Breast epithelium (tissue), 4 donors: ENCODE measurements at regions not wholly inside any gene's neighbourhood (a gene's known extent, or its start where the extent isn't known, plus 50 kb on each side); places are given as distances from the start of the nearest gene placed in this dataset.
"Not testable (repeated sequence)": the region's sequence is repeated elsewhere in the genome, so short reads cannot be mapped to it uniquely, and the experiment has no call there.

Experiments
- DNase-seq, 2 donors: peaks; one replicate each; pipeline ENCODE4 v3.0.0-alpha.2; 2019; ENCODE audit warnings: low spot score in 2 of 2
- H3K27ac ChIP-seq, 2 donors: fragments of 200-600 bp; sonication (generic) in 1 of 2; one replicate each; pipeline ENCODE4 v1.5.1; 2016 to 2019; ENCODE audit warnings: mild to moderate bottlenecking in 1 of 2
- H3K27me3 ChIP-seq, 2 donors: fragments of 200-600 bp; sonication (generic) in 1 of 2; one replicate each; pipeline versions ENCODE4 v1.5.1 to v1.6.0; 2017 to 2019; ENCODE audit warnings: control low read depth in 1 of 2, mild to moderate bottlenecking in 1 of 2
- H3K36me3 ChIP-seq: fragments of 200-600 bp; one replicate; pipeline ENCODE4 v1.5.1; 2019
- H3K4me1 ChIP-seq, 2 donors: fragments of 200-600 bp; sonication (generic); one replicate each; pipeline ENCODE4 v1.5.1; 2016 to 2019; ENCODE audit warnings: control low read depth in 1 of 2
- H3K4me3 ChIP-seq, 3 donors: fragments of 200-600 bp; sonication (generic); 1 replicate in 2 of 3; 2 replicates in 1 of 3; pipeline ENCODE4 v1.5.1; 2016 to 2019; ENCODE audit warnings: mild to moderate bottlenecking in 3 of 3, moderate library complexity in 2 of 3
- H3K9me3 ChIP-seq, 2 donors: fragments of 200-600 bp; sonication (generic) in 1 of 2; one replicate each; pipeline ENCODE4 v1.5.1; 2016 to 2019; ENCODE audit warnings: control low read depth in 1 of 2
- POLR2A ChIP-seq: fragments of 450-650 bp; IDR thresholded peaks from one replicate; pipeline ENCODE4 v1.6.1; 2016; ENCODE audit warnings: antibody characterized with exemption, mild to moderate bottlenecking, moderate library complexity
- POLR2AphosphoS5 ChIP-seq, 3 donors: sonication (generic); formaldehyde crosslinking; IDR thresholded peaks; one replicate each; pipeline ENCODE4 v1.6.1; 2017; ENCODE audit warnings: antibody characterized with exemption in 3 of 3
- intact Hi-C: fragments of 100-400 bp; cut with DNase I; formaldehyde crosslinking; loops from one replicate; pipeline ENCODE4 v1.15.1; 2023; ENCODE audit warnings: low total_unique reads
- TF ChIP-seq, protein P1 (sequence below), 3 donors: fragments of 450-650 bp; IDR thresholded peaks; one replicate each; pipeline ENCODE4 v1.5.1; 2016 to 2017; ENCODE audit warnings: antibody characterized with exemption in 3 of 3, mild to moderate bottlenecking in 3 of 3, moderate library complexity in 3 of 3

DNA sequence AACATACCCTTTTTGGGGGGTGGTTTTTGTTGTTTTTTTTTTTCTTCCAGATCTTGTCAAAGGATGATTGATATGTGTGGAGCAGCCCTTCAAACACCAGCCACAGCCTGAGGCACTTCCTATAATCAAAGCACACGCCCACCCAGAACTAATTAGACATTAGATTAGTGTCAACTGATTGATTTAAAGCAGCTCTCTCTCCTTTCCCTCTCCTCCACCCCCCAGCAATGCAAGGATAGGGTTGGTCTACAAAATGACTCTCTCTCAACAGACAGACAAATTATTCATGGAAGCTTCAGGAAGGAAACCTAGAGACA, 250.3 kb upstream of the SOX9 start:
- H3K4me1 ChIP-seq = no peaks in the 10 kb centered on the region
- no peak overlapping the region for H3K27ac ChIP-seq
- no peaks in the 10 kb centered on the region for H3K9me3 ChIP-seq
- TF ChIP-seq POLR2A = no peak
- TF ChIP-seq, protein P1, sequence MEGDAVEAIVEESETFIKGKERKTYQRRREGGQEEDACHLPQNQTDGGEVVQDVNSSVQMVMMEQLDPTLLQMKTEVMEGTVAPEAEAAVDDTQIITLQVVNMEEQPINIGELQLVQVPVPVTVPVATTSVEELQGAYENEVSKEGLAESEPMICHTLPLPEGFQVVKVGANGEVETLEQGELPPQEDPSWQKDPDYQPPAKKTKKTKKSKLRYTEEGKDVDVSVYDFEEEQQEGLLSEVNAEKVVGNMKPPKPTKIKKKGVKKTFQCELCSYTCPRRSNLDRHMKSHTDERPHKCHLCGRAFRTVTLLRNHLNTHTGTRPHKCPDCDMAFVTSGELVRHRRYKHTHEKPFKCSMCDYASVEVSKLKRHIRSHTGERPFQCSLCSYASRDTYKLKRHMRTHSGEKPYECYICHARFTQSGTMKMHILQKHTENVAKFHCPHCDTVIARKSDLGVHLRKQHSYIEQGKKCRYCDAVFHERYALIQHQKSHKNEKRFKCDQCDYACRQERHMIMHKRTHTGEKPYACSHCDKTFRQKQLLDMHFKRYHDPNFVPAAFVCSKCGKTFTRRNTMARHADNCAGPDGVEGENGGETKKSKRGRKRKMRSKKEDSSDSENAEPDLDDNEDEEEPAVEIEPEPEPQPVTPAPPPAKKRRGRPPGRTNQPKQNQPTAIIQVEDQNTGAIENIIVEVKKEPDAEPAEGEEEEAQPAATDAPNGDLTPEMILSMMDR (IDR thresholded peaks at IDR 0.05) = no peak
- TF ChIP-seq POLR2AphosphoS5 (IDR thresholded peaks at IDR 0.05) = no peak
- DNase-seq = no peak
- H3K27me3 ChIP-seq = peaks cover 0 to 5% of the 10 kb centered on the region in 2 donors
- no peaks in the 10 kb centered on the region for H3K36me3 ChIP-seq
- H3K4me3 ChIP-seq = no peak overlapping the region
- intact Hi-C loops = no loop called here

DNA sequence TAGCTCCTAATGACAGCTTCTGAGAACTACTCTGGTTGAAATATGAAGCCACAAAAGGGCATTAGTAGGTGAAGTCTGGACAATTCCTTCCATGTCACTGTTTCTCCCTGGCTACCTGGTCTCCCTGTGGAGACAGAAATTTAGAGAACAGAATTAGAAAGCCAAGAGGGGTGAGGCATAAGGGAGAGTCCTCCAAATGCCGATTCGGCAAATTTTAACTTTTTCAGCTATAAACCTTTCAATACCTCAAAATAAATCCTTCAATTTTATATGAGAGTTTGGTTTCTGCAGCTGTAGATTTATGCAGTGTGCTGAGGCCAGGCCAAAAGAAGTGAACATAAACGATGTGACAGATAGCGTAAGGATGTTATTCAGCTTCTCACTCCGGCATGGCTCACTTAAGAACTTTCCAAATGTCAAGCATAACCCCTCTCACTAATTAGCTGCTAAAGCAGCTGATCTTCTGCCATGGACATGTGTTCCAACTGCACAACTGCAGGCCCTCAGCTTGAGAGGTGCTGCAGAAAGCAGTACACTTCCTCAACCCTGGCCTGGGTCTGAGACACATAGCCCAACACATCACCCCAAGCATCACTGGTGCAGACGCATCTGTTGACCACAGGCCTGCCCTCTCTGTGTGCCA, 247.9 kb upstream of the SOX9 start:
- H3K27me3 ChIP-seq = no peaks in the 10 kb centered on the region
- intact Hi-C loops = no loop called here
- TF ChIP-seq, protein P1 (IDR thresholded peaks at IDR 0.05) = no peak
- TF ChIP-seq POLR2AphosphoS5 (IDR thresholded peaks at IDR 0.05) = no peak
- no peak for TF ChIP-seq POLR2A
- H3K27ac ChIP-seq = no peak overlapping the region
- no peak overlapping the region for H3K4me3 ChIP-seq
- no peaks in the 10 kb centered on the region for H3K9me3 ChIP-seq
- no peaks in the 10 kb centered on the region for H3K4me1 ChIP-seq
- H3K36me3 ChIP-seq = no peaks in the 10 kb centered on the region
- DNase-seq = no peak

DNA sequence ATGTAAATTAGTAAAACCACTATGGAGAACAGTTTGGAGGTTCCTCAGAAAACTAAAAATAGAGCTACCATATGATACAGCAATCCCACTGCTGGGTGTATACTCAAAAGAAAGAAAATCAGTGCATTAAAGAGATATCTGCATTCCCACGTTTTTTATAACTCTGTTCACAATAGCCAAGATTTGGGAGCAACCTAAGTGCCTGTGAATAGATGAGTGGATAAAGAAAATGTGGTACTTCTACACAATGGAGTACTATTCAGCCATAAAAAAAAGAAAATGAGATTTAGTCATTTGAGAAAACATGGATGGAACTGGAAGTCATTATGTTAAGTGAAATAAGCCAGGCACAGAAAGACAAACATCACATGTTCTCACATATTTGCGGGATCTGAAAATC, 246.0 kb upstream of the SOX9 start:
- H3K4me3 ChIP-seq, H3K4me1 ChIP-seq, H3K9me3 ChIP-seq, intact Hi-C loops, DNase-seq, H3K36me3 ChIP-seq, H3K27me3 ChIP-seq, H3K27ac ChIP-seq: not testable (repeated sequence)

DNA sequence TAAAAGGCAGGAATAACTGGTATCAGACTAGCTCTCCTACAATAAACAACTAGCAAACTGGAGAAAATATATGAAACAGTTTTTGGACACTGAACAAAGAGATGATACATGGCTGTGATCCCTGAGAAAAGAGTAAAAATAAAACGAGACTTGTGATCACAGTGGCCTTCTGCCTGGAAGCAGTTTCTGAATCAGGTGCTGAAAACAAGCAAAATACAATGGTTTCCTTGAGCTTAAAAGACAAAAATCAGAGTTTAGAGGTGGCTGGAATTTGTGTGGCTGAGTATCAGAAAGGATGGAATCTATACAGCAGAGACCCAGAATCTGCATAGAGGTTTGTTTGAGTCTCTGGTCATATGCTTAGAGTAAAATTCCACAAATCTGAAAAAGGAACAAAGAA, 242.5 kb upstream of the SOX9 start:
- Histone ChIP-seq H3K27me3 (no peaks in the 10 kb centered on the region), H3K4me3 (no peak overlapping the region), H3K36me3 (no peaks in the 10 kb centered on the region), H3K4me1 (no peaks in the 10 kb centered on the region), H3K27ac (no peak overlapping the region), H3K9me3 (no peaks in the 10 kb centered on the region)
- no peak for DNase-seq
- TF ChIP-seq POLR2AphosphoS5 (IDR thresholded peaks at IDR 0.05) (no peak), POLR2A (no peak)
- TF ChIP-seq, protein P1 (IDR thresholded peaks at IDR 0.05) = no peak
- intact Hi-C loops = no loop called here

DNA sequence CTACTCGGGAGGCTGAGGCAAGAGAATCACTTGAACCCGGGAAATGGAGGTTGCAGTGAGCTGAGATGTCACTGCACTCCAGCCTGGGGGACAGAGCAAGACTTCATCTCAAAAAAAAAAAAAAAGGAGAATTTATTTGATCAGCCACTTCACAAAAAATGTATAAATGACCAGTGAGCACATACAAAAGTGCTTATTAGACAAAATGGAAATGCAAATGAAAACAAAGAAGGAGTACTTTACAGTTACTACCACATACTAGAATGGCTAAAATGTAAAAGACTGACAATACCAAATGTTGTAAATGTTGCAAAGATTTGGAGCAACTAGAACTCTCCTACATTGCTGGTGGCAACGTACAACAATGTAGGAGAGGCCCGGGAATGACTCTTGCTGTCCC, 241.8 kb upstream of the SOX9 start:
- H3K36me3 ChIP-seq = no peaks in the 10 kb centered on the region
- no peak for TF ChIP-seq POLR2A
- TF ChIP-seq, protein P1 (IDR thresholded peaks at IDR 0.05) = no peak
- TF ChIP-seq POLR2AphosphoS5 (IDR thresholded peaks at IDR 0.05) = no peak
- H3K27ac ChIP-seq = no peak overlapping the region
- DNase-seq = no peak
- intact Hi-C loops = no loop called here
- H3K27me3 ChIP-seq = no peaks in the 10 kb centered on the region
- no peaks in the 10 kb centered on the region for H3K9me3 ChIP-seq
- no peaks in the 10 kb centered on the region for H3K4me1 ChIP-seq
- H3K4me3 ChIP-seq = no peak overlapping the region

DNA sequence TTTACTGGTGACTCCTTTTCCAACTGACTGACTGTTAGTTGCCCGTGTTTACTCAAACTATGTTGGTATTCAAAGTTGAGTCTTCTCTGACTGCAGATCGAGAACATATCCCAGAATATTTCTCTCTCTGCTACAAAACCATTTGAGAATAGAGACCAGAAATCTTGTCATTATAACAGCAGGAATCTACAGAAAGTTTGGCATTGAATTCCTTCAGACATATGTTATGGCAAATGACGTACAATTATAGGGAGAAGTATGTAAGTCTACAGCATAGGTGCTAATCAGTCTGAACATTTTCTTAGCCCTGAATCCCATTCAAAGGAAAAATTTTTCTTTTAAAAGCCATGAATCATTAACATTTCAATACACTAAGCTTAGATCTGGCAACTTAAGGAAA, 239.8 kb upstream of the SOX9 start:
- TF ChIP-seq POLR2A (no peak), POLR2AphosphoS5 (IDR thresholded peaks at IDR 0.05) (no peak)
- TF ChIP-seq, protein P1 (IDR thresholded peaks at IDR 0.05) = no peak
- no peak overlapping the region for H3K27ac ChIP-seq

More for the DNA sequence above, 239.8 kb upstream of the SOX9 start:
- Histone ChIP-seq H3K4me3 (no peak overlapping the region), H3K27me3 (no peaks in the 10 kb centered on the region), H3K9me3 (no peaks in the 10 kb centered on the region), H3K36me3 (no peaks in the 10 kb centered on the region), H3K4me1 (no peaks in the 10 kb centered on the region)
- no peak for DNase-seq
- intact Hi-C loops = no loop called here
